Endodermal cell (in vitro differentiated cells): ENCODE measurements at regions not wholly inside any gene's neighbourhood (a gene's known extent, or its start where the extent isn't known, plus 50 kb on each side); places are given as distances from the start of the nearest gene placed in this dataset.
A peak's percentile ranks its signal among the peaks of the same experiment; 100 is the strongest.

ENCODE experiments used
- DNase-seq: peaks from one replicate; pipeline ENCODE4 v3.0.0-alpha.2; 2017
- H3K27ac ChIP-seq: 2 replicates; pipeline ENCODE4 v1.5.1; 2013; ENCODE audit warnings: mild to moderate bottlenecking, low read depth, low read length, moderate library complexity
- H3K27me3 ChIP-seq: 2 replicates; pipeline ENCODE4 v1.6.1; 2013; ENCODE audit warnings: mild to moderate bottlenecking, low read length, moderate library complexity; ENCODE audit not compliant: insufficient read depth, control insufficient read depth, poor library complexity, severe bottlenecking
- H3K36me3 ChIP-seq: 2 replicates; pipeline ENCODE4 v1.7.0; 2013; ENCODE audit warnings: mild to moderate bottlenecking, low read length, moderate library complexity; ENCODE audit not compliant: control insufficient read depth, insufficient read depth
- H3K4me1 ChIP-seq: one replicate; pipeline ENCODE4 v1.7.0; 2013; ENCODE audit warnings: low read length; ENCODE audit not compliant: control insufficient read depth, insufficient read depth
- H3K4me3 ChIP-seq: 2 replicates; pipeline ENCODE4 v1.5.1; 2013; ENCODE audit warnings: mild to moderate bottlenecking, low read length, moderate library complexity
- H3K9ac ChIP-seq: 2 replicates; pipeline ENCODE4 v1.6.1; 2013; ENCODE audit warnings: mild to moderate bottlenecking, low read length, moderate library complexity; ENCODE audit not compliant: poor library complexity, severe bottlenecking; ENCODE audit errors: extremely low read depth
- H3K9me3 ChIP-seq: 2 replicates; pipeline ENCODE4 v1.6.1; 2013; ENCODE audit warnings: mild to moderate bottlenecking, low read length, moderate library complexity; ENCODE audit not compliant: control insufficient read depth
- H3K27ac Mint-ChIP-seq: 2 replicates; pipeline ENCODE4 v1.8.0; 2020; ENCODE audit warnings: mixed read lengths
- H3K27me3 Mint-ChIP-seq: 2 replicates; pipeline ENCODE4 v1.8.0; 2021; ENCODE audit warnings: mild to moderate bottlenecking, mixed read lengths; ENCODE audit not compliant: insufficient read depth
- H3K36me3 Mint-ChIP-seq: 2 replicates; pipeline ENCODE4 v1.8.0; 2020; ENCODE audit warnings: low read depth, mixed read lengths
- H3K4me1 Mint-ChIP-seq: 2 replicates; pipeline ENCODE4 v1.8.0; 2020; ENCODE audit warnings: mixed read lengths
- H3K4me3 Mint-ChIP-seq: 2 replicates; pipeline ENCODE4 v1.8.0; 2020; ENCODE audit warnings: mild to moderate bottlenecking, moderate library complexity, mixed read lengths
- H3K9me3 Mint-ChIP-seq: 2 replicates; pipeline ENCODE4 v1.8.0; 2020; ENCODE audit warnings: mild to moderate bottlenecking, mixed read lengths
- WGBS, 2 experiments: methylation state at CpG; one replicate each; pipeline versions ENCODE4 v1.1.5 to v1.1.7; 2013; ENCODE audit warnings: missing lambda C conversion rate in 2 of 2, mixed read lengths in 1 of 2; ENCODE audit not compliant: insufficient coverage in 1 of 2, insufficient read length in 1 of 2; 5-methylcytosine and 5-hydroxymethylcytosine counted together
- TF ChIP-seq, protein P1 (sequence below): fragments of 200-600 bp; sonication (generic); conservative IDR thresholded peaks from 2 replicates; pipeline ENCODE4 v1.5.0; 2021; ENCODE audit warnings: antibody characterized with exemption, mild to moderate bottlenecking

DNA sequence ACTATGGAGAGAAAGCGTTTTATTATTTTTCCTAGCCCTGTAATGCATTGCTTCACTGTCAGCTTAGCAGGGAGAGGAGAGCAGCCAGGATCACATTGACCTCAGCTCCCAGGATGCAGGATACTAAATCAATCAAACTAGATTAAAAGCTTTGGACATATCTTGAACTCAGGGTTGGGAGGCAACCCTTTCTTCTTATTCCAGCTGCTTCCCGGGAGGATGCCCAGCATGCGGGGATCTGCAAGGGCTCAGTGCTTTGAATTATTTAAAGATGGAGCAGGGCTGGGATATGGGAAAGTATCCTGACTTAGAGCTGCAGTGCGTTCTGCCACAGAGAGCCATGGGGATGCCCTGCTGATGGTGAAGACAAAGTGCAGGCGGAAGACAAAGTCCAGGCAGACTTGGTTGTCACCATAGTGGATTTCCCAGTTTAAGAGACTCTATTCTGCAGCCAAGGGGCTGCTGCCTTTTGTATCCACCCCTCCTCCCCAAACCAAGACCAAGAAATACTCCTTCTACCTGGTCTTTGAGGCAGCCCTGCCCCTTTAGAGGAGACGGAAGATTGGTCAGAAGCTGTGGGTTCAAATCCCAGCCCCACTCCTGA, 1035.0 kb downstream of the TBC1D22A start:
- peaks cover 22% of the 10 kb centered on the region for H3K9me3 Mint-ChIP-seq
- H3K9me3 ChIP-seq = peaks cover 14% of the 10 kb centered on the region
- peaks cover 2% of the 10 kb centered on the region for H3K27me3 Mint-ChIP-seq
- no peak overlapping the region for H3K4me3 Mint-ChIP-seq
- H3K4me1 Mint-ChIP-seq = no peaks in the 10 kb centered on the region
- H3K9ac ChIP-seq = no peak overlapping the region
- TF ChIP-seq, protein P1, sequence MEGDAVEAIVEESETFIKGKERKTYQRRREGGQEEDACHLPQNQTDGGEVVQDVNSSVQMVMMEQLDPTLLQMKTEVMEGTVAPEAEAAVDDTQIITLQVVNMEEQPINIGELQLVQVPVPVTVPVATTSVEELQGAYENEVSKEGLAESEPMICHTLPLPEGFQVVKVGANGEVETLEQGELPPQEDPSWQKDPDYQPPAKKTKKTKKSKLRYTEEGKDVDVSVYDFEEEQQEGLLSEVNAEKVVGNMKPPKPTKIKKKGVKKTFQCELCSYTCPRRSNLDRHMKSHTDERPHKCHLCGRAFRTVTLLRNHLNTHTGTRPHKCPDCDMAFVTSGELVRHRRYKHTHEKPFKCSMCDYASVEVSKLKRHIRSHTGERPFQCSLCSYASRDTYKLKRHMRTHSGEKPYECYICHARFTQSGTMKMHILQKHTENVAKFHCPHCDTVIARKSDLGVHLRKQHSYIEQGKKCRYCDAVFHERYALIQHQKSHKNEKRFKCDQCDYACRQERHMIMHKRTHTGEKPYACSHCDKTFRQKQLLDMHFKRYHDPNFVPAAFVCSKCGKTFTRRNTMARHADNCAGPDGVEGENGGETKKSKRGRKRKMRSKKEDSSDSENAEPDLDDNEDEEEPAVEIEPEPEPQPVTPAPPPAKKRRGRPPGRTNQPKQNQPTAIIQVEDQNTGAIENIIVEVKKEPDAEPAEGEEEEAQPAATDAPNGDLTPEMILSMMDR = no peak
- no peaks in the 10 kb centered on the region for H3K27me3 ChIP-seq
- H3K4me1 ChIP-seq = no peaks in the 10 kb centered on the region
- peaks cover 4% of the 10 kb centered on the region for H3K36me3 Mint-ChIP-seq
- H3K27ac ChIP-seq = no peak overlapping the region
- no peaks in the 10 kb centered on the region for H3K36me3 ChIP-seq
- peak; percentile 15 for DNase-seq
- no peak overlapping the region for H3K4me3 ChIP-seq
- 81 to 86% methylated on average over 4 to 6 of the region's 6 CpGs for WGBS, 2 experiments
- H3K27ac Mint-ChIP-seq = no peak overlapping the region

DNA sequence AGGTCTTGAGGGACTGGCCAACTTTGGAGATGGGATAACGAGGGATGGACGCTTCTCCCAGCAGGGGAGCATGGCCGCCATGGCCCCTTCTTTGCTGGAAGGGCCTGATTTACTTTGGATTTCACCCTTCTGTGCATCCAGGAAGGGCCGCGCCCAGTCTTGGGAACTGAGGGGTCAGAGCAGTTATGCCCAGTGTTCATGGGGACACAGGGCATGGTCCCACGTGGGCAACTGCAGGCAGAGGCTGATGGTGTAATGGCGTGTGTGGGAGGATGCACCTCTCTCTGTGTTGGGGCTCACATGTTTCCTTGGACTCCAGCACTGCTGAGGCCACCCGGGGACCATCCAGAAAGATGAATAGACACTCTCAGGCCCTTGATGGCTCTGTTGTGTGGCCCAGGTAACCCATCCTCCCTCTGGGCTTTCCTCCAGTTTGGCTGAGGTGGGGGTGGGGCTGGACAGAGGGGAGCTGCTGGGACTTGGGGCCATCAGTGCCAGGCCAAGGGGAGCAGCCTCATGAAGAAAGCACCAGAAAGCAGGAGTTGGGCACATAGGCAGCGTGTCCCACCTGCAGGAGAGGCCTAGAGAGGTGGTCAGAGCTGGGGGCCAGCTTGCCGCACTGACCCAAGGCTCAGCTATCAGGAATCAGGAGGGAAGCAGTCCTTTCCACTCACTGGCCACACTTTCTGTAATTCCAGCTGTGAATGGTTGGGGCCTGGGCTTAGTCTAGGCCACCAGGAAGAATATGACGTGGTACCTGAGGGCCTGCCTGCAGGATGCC, 1033.9 kb downstream of the TBC1D22A start:
- Histone ChIP-seq H3K27ac (no peak overlapping the region), H3K9ac (no peak overlapping the region), H3K36me3 (no peaks in the 10 kb centered on the region), H3K9me3 (peaks cover 14% of the 10 kb centered on the region), H3K27me3 (no peaks in the 10 kb centered on the region), H3K4me1 (no peaks in the 10 kb centered on the region), H3K4me3 (no peak overlapping the region)
- H3K36me3 Mint-ChIP-seq = peaks cover 4% of the 10 kb centered on the region
- no peak overlapping the region for H3K27ac Mint-ChIP-seq
- TF ChIP-seq, protein P1 = no peak
- no peaks in the 10 kb centered on the region for H3K4me1 Mint-ChIP-seq
- peaks cover 2% of the 10 kb centered on the region for H3K27me3 Mint-ChIP-seq
- H3K9me3 Mint-ChIP-seq = peaks cover 22% of the 10 kb centered on the region
- no peak overlapping the region for H3K4me3 Mint-ChIP-seq
- 91 to 97% methylated on average over 5 to 11 of the region's 11 CpGs for WGBS, 2 experiments
- peak; percentile 15 for DNase-seq

DNA sequence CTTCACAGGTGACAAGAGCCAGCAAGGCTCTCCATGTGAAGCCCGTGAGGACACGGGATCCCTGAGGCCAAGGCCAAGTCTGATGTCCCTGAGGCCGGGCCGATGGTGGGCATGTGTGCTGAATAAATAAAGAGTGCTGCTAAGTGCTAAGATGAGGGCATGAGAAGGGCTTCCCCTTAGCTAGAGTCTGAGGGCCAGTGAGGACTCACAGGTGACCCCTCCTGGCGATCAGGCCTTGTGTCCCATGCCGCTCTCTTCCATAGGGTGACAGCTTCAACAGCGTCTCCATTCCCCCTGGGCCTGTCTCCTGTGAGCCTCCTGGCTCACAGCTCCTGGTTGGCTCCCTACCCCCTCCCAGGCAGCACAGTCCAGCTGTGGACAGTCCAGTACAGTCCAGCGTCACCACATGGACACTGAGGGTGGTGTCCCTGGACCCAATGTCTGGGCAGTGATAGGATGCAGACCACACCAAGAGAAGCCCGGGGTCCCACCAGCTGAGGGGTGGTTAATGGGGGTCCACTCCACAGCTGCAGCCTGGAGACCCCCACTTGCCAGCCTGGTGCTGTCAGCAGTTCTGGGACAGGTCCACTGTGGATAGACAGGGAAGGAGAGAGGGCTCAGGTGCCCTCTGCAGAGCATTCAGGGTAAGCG, 1033.2 kb downstream of the TBC1D22A start:
- H3K27ac Mint-ChIP-seq = no peak overlapping the region
- H3K27ac ChIP-seq = no peak overlapping the region
- no peak overlapping the region for H3K9ac ChIP-seq
- no peaks in the 10 kb centered on the region for H3K4me1 ChIP-seq
- H3K27me3 ChIP-seq = no peaks in the 10 kb centered on the region
- peak; percentile 76 for DNase-seq
- peaks cover 14% of the 10 kb centered on the region for H3K9me3 ChIP-seq
- WGBS, 2 experiments = 91 to 96% methylated on average over 5 to 10 of the region's 10 CpGs
- no peaks in the 10 kb centered on the region for H3K4me1 Mint-ChIP-seq
- H3K36me3 ChIP-seq = no peaks in the 10 kb centered on the region
- H3K27me3 Mint-ChIP-seq = peaks cover 2% of the 10 kb centered on the region
- TF ChIP-seq, protein P1 = peak; percentile 67
- no peak overlapping the region for H3K4me3 ChIP-seq
- peaks cover 22% of the 10 kb centered on the region for H3K9me3 Mint-ChIP-seq
- no peak overlapping the region for H3K4me3 Mint-ChIP-seq
- H3K36me3 Mint-ChIP-seq = peaks cover 4% of the 10 kb centered on the region
